SK-N-SH (cell line): ENCODE measurements at regions not wholly inside any gene's neighbourhood (a gene's known extent, or its start where the extent isn't known, plus 50 kb on each side); places are given as distances from the start of the nearest gene placed in this dataset.

Experiments used
- CTCF ChIA-PET: fragments of 300-600, 350-600 bp; formaldehyde crosslinking; extraction: SDS; loops from one replicate; lab custom pipeline; 2021; lab: Yijun Ruan, JAX
- POLR2A ChIA-PET: fragments of 350-600 bp; sonication (Branson Sonifier 250); formaldehyde crosslinking; extraction: SDS; loops from one replicate; lab custom pipeline; 2020; ENCODE audit warnings: antibody characterized with exemption, inconsistent platforms; lab: Yijun Ruan, JAX
- DNase-seq: peaks from one replicate; pipeline ENCODE4 v3.0.0; 2012
- H2AFZ ChIP-seq: fragments of 200-600 bp; sonication (generic); 2 replicates; pipeline ENCODE4 v1.8.1; 2016; ENCODE audit warnings: antibody characterized with exemption, mild to moderate bottlenecking, low read depth
- H3F3A ChIP-seq: fragments of 200-600 bp; sonication (generic); replicated peaks from 2 replicates; pipeline ENCODE3; 2016; ENCODE audit warnings: antibody characterized with exemption, mild to moderate bottlenecking; ENCODE audit not compliant: insufficient read depth
- H3K27ac ChIP-seq, 2 experiments: fragments of 200-500 bp in 1 of 2; fragments of 200-600 bp in 1 of 2; sonication (Bioruptor generic) in 1 of 2; sonication (generic), shearing (Covaris generic) in 1 of 2; 2 replicates each; pipeline versions ENCODE4 v1.5.1 to v1.6.1; 2014 to 2016; ENCODE audit warnings: low read depth in 2 of 2, inconsistent platforms in 1 of 2, low read length in 1 of 2, mild to moderate bottlenecking in 1 of 2, mixed read lengths in 1 of 2
- H3K27me3 ChIP-seq: fragments of 200-600 bp; sonication (generic), shearing (Covaris generic); 2 replicates; pipeline ENCODE4 v1.6.1; 2016; ENCODE audit warnings: mixed run types; ENCODE audit not compliant: insufficient read depth
- H3K36me3 ChIP-seq, 2 experiments: fragments of 200-500 bp in 1 of 2; fragments of 200-600 bp in 1 of 2; sonication (Bioruptor generic) in 1 of 2; sonication (generic) in 1 of 2; replicated peaks in 1 of 2; 2 replicates each; pipeline versions ENCODE3 to v1.5.1; 2014 to 2016; ENCODE audit warnings: low read length in 1 of 2, mild to moderate bottlenecking in 1 of 2; ENCODE audit not compliant: insufficient read depth in 2 of 2, control insufficient read depth in 1 of 2
- H3K4me1 ChIP-seq, 2 experiments: fragments of 200-500 bp in 1 of 2; fragments of 200-600 bp in 1 of 2; sonication (Bioruptor generic) in 1 of 2; sonication (generic), shearing (Covaris generic) in 1 of 2; 2 replicates each; pipeline versions ENCODE4 v1.5.1 to v1.6.1; 2014 to 2016; ENCODE audit warnings: low read depth in 1 of 2, low read length in 1 of 2, mixed run types in 1 of 2; ENCODE audit not compliant: insufficient read depth in 2 of 2, control insufficient read depth in 1 of 2
- H3K4me2 ChIP-seq: fragments of 200-600 bp; sonication (generic), shearing (Covaris generic); 2 replicates; pipeline ENCODE4 v1.6.1; 2017; ENCODE audit warnings: mixed run types
- H3K4me3 ChIP-seq, 2 experiments: fragments of 200-500 bp in 1 of 2; fragments of 200-600 bp in 1 of 2; sonication (Bioruptor generic) in 1 of 2; sonication (generic), shearing (Covaris generic) in 1 of 2; 2 replicates each; pipeline versions ENCODE4 v1.5.1 to v1.8.1; 2014 to 2016; ENCODE audit warnings: low read depth in 2 of 2, inconsistent platforms in 1 of 2, low read length in 1 of 2, mild to moderate bottlenecking in 1 of 2, mixed read lengths in 1 of 2, moderate library complexity in 1 of 2
- H3K79me2 ChIP-seq: fragments of 200-600 bp; sonication (generic); 2 replicates; pipeline ENCODE4 v1.8.1; 2017; ENCODE audit warnings: mild to moderate bottlenecking; ENCODE audit not compliant: insufficient read depth
- H3K9ac ChIP-seq: fragments of 200-600 bp; sonication (generic); 2 replicates; pipeline ENCODE4 v1.6.1; 2017; ENCODE audit warnings: mixed run types
- H3K9me2 ChIP-seq: fragments of 200-600 bp; sonication (generic); 2 replicates; pipeline ENCODE4 v1.6.1; 2017; ENCODE audit warnings: mixed run types
- H3K9me3 ChIP-seq: fragments of 200-600 bp; sonication (generic); 2 replicates; pipeline ENCODE4 v1.6.1; 2017; ENCODE audit warnings: mixed run types, mild to moderate bottlenecking, moderate library complexity
- H4K20me1 ChIP-seq: fragments of 200-600 bp; sonication (generic); 2 replicates; pipeline ENCODE4 v1.6.1; 2017; ENCODE audit warnings: mild to moderate bottlenecking, mixed run types; ENCODE audit not compliant: insufficient read depth
- JUND ChIP-seq: IDR thresholded peaks from 2 replicates; pipeline ENCODE4 v1.4.0; 2012
- MXI1 ChIP-seq: IDR thresholded peaks from 2 replicates; pipeline ENCODE4 v1.6.1; 2012; ENCODE audit warnings: mild to moderate bottlenecking, low read depth, low read length, improper control_type of control experiment
- NFIC ChIP-seq: IDR thresholded peaks from 2 replicates; pipeline ENCODE4 v1.4.0; 2012; ENCODE audit warnings: borderline replicate concordance
- SMC3 ChIP-seq: IDR thresholded peaks from 2 replicates; pipeline ENCODE4 v1.6.1; 2012; ENCODE audit warnings: low read depth, low read length, improper control_type of control experiment
- WGBS: methylation state at CpG from one replicate; pipeline ENCODE4 v1.1.6; 2017; ENCODE audit warnings: low lambda C conversion rate; 5-methylcytosine and 5-hydroxymethylcytosine counted together
- TF ChIP-seq, protein P1 (sequence below): IDR thresholded peaks from 2 replicates; pipeline ENCODE4 v1.6.1; 2012; ENCODE audit warnings: mild to moderate bottlenecking, low read depth, low read length, moderate library complexity

- TF ChIP-seq, protein P1, sequence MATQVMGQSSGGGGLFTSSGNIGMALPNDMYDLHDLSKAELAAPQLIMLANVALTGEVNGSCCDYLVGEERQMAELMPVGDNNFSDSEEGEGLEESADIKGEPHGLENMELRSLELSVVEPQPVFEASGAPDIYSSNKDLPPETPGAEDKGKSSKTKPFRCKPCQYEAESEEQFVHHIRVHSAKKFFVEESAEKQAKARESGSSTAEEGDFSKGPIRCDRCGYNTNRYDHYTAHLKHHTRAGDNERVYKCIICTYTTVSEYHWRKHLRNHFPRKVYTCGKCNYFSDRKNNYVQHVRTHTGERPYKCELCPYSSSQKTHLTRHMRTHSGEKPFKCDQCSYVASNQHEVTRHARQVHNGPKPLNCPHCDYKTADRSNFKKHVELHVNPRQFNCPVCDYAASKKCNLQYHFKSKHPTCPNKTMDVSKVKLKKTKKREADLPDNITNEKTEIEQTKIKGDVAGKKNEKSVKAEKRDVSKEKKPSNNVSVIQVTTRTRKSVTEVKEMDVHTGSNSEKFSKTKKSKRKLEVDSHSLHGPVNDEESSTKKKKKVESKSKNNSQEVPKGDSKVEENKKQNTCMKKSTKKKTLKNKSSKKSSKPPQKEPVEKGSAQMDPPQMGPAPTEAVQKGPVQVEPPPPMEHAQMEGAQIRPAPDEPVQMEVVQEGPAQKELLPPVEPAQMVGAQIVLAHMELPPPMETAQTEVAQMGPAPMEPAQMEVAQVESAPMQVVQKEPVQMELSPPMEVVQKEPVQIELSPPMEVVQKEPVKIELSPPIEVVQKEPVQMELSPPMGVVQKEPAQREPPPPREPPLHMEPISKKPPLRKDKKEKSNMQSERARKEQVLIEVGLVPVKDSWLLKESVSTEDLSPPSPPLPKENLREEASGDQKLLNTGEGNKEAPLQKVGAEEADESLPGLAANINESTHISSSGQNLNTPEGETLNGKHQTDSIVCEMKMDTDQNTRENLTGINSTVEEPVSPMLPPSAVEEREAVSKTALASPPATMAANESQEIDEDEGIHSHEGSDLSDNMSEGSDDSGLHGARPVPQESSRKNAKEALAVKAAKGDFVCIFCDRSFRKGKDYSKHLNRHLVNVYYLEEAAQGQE: no peak
Observed at GRCh38 chr1:193633093-193633492, 446.7 kb upstream of the B3GALT2 start (continued).

DNA sequence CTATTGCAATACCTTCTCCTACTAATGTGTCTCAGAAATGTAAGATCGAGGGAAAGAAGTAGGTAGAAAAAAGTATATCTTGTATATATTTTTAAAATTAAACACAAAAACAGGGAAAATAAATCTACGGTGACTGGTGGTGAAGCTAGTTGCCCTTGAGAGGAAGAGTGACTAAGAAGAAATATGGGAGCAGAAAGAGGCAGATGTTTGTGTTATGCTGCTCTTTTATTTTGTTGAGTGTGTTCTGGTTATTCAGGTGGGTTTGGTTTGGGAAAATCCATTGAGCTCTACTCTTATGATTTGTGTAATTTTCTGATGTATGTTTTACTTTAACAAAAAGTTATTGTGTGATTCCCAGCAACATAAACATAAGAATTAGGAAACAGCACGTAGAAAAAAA lies 444.9 kb upstream of the B3GALT2 start:
- no peaks in the 10 kb centered on the region for H3K9me3 ChIP-seq
- no peak overlapping the region for H3K4me2 ChIP-seq
- H3K9me2 ChIP-seq: no peaks in the 10 kb centered on the region
- H3K27me3 ChIP-seq: no peaks in the 10 kb centered on the region
- H3K4me1 ChIP-seq: no peaks in the 10 kb centered on the region; a peak in 1 of 4 replicates
- POLR2A ChIA-PET: no interaction called here
- no peak for DNase-seq
- H3F3A ChIP-seq: no peaks in the 10 kb centered on the region
- H2AFZ ChIP-seq: peak overlapping the region; percentile 4; the same call in 1 of the 2 replicates
- TF ChIP-seq NFIC (no peak), MXI1 (no peak)
- TF ChIP-seq, protein P1: no peak
- TF ChIP-seq, all 33 proteins: peak for 0
- no peak overlapping the region for H3K9ac ChIP-seq
- CTCF ChIA-PET: no interaction called here
- H3K79me2 ChIP-seq: no peaks in the 10 kb centered on the region
- no peak overlapping the region for H3K4me3 ChIP-seq
- 28% methylated on average over 3 of the region's 3 CpGs for WGBS
- H3K27ac ChIP-seq: no peak overlapping the region
- H4K20me1 ChIP-seq: no peaks in the 10 kb centered on the region
- no peaks in the 10 kb centered on the region for H3K36me3 ChIP-seq

DNA sequence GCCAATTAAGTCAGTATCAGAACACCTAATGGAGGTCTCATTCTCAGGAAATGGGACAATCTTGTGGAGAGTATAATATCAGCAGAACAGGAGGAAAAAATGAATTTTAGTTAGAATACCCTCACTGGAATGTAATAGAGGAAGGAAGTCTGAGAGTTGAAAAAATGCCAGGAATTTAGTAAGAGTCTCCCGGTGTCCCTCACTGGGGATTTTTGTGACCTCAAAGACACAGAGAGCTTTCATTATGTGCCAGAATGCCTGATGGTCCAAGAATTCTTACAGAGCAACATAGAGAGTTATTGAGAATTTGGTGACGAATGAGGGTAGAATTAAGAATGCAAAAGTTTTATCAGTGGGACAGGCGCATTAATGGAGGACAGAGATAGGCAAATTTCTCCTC lies 443.5 kb upstream of the B3GALT2 start:
- H3K4me2 ChIP-seq: no peak overlapping the region
- WGBS: 52% methylated on average over 3 of the region's 3 CpGs
- H3K9ac ChIP-seq: no peak overlapping the region
- no peak overlapping the region for H3K4me3 ChIP-seq
- no peaks in the 10 kb centered on the region for H3K27me3 ChIP-seq
- CTCF ChIA-PET: interaction anchor here (1.4 kb wide), 1 partner anchor 11 kb away, joined by 3 read pairs; no protein-coding TSS in a partner anchor
- H4K20me1 ChIP-seq: no peaks in the 10 kb centered on the region
- no peaks in the 10 kb centered on the region for H3K9me2 ChIP-seq
- H2AFZ ChIP-seq: 0 out of 2 replicates have a peak overlapping the region, but pooled peaks have one; percentile 42
- POLR2A ChIA-PET: no interaction called here
- no peak for DNase-seq
- no peaks in the 10 kb centered on the region for H3F3A ChIP-seq
- H3K9me3 ChIP-seq: no peaks in the 10 kb centered on the region
- H3K27ac ChIP-seq: peak overlapping the region in 1 of 2 experiments; percentile 40; a peak in 1 of 4 replicates
- H3K36me3 ChIP-seq: no peaks in the 10 kb centered on the region
- no peaks in the 10 kb centered on the region for H3K79me2 ChIP-seq
- no peaks in the 10 kb centered on the region; a peak in 1 of 4 replicates for H3K4me1 ChIP-seq
- TF ChIP-seq SMC3: no peak
- 0 out of 2 replicates have a peak, but pooled peaks have one; percentile 4 for TF ChIP-seq JUND
